GM19043 (cell line): ENCODE measurements at regions not wholly inside any gene's neighbourhood (a gene's known extent, or its start where the extent isn't known, plus 50 kb on each side); places are given as distances from the start of the nearest gene placed in this dataset.

Experiments used
- ATAC-seq: cut with Tn5 transposase; IDR thresholded peaks from one replicate; pipeline ENCODE4 v1.9.1; 2021; ENCODE audit warnings: low read depth; ENCODE audit not compliant: unreplicated experiment

DNA sequence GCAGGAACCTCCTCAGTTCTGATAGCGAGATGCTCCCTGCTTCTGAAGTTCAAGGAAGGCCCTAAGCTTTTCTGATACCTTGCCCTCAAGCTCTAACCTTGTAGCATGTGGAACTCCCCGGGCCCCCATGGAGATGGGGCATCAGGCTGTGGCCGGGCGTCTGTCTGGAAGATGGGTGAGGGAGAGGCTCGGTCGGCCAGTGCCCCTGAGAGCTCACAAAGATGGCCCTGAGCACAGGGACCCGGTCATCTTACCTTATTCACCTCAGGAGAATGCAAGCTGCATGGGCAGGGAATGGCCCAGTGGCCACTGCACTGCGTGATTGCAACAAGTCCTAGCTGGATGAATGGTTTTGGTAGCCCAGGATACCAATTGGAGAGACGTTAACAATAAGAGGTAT is 830.3 kb downstream of the TBC1D22A start:
- ATAC-seq, result no peak

DNA sequence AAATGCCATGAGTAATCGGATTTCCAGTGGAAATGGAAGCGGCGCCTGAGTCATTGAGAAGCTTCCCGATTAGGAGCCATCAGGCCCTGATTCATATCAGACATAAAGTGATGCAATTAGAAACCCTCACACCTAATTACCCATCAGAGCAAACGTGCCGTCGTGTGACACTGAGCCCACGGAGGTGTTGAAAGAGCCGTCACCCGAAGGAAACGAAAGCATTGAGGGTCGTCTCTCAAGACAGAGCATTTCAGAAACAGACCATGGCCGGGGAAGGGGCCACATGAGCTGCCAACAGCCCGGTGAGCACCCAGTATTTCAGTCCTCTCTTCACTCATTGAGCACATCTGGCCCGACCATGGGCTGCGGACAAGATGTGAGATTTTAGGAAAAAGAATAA is 829.3 kb downstream of the TBC1D22A start:
- no peak for ATAC-seq

DNA sequence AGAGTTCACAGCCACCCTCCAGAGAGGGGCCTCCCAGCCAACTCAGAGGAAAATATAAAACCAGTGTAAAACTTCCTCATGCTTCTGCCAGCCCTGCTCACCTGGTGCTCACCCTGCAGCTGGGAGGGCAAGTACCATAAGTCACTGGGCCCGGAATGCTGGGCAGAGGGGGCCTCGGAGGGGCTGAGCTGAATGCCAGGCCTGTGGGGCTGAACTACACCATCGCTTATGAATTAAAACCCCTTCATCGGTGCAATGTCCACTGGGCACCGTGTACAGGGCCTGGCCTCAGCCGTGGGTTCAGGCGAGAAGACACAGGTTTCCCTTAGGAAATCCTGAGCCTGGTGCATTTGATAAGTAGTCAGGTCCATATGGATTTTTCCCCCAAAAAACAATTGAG is 828.6 kb downstream of the TBC1D22A start:
- ATAC-seq, result no peak

DNA sequence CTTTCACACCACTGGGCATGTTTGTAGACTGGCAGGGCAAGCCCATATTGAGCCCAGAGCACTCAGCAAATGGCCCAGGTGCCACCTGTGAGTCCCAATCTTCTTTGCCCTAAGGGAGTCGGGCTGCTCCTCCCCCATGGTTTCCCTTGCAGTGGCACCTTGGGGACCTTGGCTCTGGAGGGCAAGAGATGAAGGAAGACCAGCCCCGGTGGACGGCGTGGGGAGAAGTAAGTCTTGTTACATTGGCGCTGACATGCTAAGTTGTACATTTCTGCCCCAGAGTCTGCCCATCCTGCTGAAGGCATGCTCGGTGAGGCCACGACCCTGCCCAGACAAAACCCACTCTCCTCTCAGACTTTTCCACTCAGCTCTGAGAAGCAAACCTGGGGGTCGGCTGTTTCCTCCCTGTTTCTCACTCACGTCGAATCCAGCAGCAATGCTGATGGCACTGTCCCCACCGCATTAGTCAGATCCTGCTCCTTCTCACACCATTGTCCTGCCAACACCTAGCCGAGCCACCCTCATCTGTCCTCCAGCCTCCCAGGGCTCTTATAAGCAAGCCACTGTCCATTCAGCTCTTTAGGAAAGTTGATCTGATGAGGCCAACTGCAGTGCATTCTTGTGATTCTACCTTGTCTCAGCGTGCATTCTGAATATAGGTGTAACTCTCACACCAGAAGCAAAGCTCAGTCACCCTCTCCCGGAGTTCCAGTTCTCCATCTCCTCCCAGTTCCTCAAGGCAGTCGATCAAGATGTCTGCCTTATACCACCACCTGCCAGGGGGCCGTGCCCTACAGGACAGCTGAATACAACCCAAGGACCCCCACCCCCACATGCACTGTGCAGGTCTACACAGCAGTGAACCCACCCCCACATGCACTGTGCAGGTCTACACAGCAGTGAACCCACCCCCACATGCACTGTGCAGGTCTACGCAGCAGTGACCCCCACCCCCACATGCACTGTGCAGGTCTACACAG is 827.1 kb downstream of the TBC1D22A start:
- no peak for ATAC-seq

DNA sequence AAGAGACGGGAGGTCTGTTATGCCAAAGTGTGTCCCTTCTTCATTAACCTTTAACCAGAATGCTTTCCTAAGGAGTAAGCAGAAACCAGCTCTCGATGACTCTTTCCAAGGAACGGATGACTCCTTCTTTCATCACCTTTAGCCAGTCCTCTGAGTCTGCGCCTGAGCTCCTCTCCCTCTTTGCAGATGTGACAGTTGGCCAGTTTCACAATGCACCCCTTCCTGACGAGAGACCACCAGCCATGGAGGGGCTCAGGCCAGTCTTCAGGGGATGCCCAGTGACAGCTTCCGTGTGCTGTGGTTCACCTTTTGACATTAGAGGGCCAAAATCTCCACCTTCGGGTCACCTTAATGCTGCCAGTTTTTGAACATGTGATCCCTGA is 826.1 kb downstream of the TBC1D22A start:
- ATAC-seq, result no peak

DNA sequence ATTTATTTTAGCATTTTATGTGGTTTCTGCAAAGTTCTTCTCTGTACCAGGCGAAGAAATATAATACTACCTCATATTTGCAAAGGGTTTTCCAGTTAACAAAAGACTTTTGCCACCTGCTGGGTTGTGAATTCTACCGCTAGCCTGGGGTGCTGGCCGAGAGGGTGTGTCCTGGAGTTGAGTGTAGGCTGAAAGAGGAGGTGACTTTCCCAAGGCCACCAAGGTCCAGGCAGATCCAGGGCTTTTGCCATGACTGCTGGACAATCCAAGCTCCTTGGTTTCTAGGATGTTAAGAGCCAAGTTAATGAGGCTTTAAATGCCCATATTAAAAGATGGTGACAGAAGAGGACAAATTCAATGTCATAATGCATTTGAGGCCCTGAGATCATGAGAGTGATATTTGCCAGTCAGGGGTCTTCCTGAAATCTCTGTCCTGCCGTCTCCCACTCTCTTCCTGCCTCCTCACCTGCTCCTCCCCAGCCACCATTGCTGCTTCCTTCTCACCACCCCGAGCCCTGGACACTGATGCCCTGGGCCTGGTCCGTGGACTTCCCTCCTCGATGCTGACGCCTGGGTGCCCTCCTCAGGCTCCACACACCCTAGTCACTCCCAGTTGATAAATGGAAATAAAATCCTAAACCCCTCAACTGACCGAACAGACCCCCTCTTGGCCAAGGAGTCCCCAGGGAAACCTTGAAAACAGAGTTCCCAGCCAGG is 825.6 kb downstream of the TBC1D22A start:
- no peak for ATAC-seq

DNA sequence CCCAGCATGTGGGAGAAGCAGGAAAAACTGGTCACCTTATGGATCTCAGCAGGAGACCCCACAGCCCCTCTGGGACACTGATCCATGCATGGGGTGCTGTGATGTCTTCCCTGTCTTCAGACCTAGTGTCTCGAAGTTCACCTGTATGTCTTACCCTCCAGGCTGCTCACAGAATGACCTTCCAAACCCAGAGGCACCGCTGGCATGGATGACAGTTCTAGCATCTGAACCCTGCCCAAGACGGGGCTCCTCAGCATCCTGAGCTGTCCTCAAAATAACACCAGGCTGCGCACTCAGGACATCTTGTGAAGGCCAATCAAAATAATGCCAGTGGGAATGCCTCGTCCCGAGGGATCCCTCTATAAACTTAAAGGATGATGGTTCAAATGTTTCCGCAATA is 824.9 kb downstream of the TBC1D22A start:
- no peak for ATAC-seq

DNA sequence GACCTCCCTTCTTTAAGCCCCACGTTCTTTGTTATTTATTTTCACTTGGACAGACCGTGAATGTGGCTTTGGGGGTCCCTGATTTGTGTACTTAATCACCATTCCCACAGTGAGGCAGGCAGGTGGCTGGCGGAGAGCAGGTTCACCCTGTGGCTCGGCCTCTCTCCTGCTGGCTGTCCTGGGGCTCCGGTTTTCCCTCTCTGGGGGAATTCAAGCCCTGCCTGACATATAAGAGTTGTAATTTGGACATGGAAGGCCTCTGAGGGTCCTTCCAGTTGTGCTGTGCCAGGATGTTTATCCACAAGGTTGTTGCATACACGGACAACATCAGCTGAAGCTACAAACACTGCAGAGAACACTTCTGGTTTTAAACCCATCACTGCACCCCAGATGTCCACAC is 824.5 kb downstream of the TBC1D22A start:
- ATAC-seq, result no peak

DNA sequence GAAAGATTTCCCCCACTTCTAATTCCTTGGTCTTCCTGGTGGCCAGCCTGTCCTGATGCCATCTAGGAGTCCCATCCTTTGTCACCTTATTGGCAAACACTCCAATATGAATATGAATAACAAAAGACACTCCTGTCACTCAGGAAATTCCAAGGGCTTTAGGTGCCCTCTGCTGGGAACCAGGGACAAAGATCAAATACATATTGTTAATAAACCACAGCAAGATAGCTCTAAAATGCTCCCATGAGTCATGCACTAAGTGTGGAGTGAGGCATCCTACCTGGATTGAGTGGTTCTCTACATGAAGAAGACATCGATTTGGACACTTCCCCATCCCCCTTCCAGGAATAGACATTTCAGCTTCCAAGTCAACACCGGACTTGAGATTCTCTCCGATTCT is 823.6 kb downstream of the TBC1D22A start:
- ATAC-seq, result no peak

DNA sequence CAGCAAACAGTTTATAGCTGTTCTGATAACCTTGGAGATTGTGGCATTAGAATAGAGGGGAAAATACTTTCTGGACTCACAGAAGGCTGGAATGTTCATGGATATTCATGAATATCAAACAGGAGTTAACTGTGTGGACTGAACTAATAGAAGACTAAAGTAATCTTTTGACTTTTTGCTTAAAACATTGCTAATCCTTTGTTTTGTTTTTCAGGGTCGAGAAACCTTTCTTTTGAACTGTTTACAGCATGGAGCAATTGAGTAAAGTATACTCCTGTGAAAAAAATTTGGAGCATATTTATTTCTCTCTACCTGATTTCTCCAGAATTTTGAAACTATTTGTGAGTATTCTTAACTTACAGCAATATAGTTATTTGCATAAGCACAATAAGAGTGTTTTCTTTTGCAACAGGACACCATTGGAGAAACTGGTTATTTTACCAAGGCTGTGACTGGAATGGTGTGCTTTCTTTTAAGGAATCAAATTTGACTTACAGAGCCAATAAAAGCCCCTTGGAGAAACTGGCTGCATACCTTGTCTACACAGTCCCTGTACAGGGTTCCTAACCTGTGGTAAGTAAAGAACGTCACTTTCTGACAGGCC is 821.6 kb downstream of the TBC1D22A start:
- no peak for ATAC-seq

DNA sequence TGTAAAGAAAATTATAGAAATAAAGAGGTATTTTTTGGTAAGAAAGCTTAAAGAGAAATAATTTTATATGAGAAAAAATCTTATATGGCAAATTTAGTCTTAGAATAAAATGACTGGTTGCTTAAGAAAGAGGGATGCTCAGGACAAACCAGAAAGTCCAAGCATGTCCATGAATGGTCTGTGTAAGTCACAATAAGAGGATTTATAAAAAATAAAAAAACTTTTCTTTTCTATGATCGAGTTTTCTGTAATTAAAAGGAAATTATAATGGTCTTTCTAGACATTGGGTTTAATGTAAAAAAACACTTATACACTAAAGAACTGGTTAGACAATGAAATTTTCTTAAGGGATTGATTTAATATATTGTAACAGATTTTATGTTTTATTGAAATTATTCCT is 819.6 kb downstream of the TBC1D22A start:
- ATAC-seq, result no peak

DNA sequence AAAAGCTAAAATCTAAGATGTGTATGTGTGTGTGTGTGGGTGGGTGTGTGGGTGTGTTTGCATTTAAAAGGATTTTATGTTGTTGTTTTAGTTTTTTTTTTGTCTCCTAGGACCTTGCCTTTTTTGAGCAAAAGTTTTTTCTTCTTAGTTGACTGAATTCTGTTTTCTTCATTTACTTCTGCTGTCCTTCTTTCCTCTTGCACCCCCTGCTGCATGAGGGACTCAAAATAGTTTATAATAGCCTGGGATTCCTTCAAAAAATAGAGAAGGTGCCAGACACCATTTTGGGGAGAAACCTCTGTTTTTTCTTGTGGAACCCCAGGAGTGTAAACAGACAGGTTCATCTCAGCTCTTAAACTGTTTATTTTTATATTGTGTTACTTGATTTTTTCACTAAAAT is 817.7 kb downstream of the TBC1D22A start:
- no peak for ATAC-seq

DNA sequence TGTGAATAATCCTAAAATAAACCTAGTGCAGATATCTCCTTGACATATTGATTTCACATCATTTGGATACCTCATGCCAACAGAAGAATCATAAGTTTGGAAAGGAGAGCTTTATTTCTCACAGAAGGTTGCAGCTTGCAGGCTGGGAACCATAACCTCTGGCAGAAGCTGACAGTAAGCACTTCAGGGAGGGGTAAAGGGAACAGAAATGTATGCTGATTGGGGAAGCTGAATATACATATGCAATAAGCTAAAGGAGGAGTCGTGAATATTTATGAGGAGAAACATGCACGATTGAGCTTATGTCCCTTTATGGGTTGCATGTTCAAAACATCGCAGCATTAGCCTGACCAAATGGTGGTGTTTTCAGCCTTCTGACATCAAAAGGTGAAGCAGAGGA is 814.5 kb downstream of the TBC1D22A start:
- ATAC-seq, result no peak

DNA sequence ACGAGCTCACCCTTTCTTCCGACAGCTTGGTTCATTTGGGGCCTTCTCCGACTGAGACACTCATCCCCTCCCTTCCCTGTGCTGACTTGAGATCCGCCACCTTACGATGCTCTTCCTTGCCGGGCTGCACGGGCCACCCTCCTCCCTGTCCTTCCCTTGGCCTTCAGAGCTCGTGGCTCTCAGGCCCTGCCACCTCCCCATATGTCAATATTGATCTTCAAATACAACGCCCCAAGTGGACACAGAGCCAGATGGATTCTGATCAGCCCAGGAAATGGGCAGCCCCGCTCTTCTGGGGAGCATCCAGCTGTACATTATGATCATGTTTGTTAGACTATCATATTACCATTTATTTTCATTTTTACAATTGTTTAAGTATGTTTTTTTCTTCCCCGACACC is 812.8 kb downstream of the TBC1D22A start:
- no peak for ATAC-seq

DNA sequence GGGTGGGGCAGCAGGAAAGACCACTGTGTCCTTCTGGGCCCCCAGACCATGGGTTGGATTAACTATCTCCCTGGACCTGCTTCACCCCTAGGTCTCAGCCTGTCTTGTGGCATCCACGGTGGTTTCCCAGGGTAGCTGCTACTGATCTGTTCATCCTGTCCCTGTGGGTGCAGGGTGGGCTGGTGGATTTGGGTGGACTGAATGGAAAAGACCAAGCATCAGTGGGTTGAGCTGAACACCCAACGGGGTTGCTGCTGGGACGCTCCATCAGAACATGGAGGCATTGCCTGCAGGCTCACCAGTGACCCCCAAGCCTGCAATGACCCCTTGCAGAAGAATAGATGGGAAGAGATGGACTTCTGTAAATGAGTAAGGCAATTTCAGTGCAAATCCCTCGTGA is 812.1 kb downstream of the TBC1D22A start:
- no peak for ATAC-seq

DNA sequence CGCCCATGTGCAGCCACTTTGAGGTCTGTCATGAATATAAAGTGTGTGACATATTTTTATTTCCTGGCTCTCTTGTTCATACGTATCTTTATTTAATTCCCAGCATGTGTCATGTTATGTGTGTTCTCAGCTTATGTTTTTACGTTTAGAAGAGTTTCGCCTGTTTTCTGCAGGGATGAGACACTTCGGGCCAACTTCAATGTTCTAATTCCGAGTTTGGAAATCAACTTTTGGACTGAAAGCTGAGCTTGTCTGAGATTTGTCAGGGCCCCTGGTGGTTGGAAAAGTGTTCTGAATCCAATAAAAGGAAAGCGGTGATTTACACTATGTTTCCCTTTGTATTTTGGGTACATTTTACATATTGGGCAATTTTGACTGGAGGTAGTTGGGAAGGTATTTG is 810.7 kb downstream of the TBC1D22A start:
- no peak for ATAC-seq

DNA sequence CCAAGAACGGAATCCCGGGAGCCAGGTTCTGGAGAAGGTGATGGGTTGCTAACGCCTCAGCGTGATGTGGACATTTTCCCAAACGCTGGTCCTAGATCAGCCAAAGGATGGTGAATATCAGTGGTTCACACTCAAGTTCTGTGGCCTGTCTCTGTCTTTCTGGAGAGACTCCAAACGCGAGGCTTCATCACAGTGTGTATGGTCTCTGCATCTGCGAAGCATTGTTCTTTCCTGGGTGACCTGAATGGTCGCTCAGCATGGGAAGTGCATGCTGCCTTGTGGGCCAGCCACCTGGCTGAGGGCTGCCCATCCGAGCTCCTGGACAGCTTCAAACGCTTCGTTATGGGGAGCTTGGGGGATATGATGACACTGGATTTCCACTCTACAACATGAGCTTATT is 810.0 kb downstream of the TBC1D22A start:
- no peak for ATAC-seq

DNA sequence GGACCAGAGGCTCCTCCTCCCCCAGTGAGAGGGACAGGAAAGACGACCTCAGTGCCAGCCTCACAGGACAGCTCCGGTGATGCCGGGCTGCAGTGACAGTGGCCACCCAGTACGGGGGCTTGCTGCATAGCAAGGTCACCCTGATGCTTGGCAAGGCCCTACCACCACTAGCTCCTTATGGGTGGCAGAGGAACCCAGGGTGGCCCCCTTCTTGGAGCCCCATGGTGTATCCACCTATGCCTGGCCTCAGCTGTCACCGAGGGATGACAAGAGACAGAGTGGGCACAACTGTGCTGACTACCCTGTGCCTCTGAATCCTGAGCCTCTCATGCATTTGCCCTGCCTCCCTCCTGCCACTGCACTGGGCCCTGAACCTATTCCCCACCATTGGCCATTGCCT is 809.2 kb downstream of the TBC1D22A start:
- ATAC-seq, result no peak

DNA sequence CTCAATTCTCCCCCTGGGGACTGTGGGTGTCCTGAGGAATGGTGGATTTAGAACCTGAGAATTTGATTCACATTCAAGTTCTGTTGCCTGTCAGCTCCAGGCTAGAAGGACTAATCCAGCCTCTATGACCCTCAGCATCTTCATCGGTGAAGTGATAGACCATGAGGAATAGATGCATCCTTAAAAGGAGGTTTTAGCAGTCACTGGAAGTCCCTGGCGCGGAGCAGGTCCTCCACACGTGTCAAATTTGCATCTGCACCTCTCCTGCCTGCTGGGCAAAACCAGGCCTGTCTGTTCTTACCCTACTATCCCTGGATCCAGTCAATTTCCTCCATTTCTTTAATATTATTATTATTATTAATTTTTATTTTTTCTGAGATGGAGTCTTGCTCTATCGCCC is 808.4 kb downstream of the TBC1D22A start:
- no peak for ATAC-seq

DNA sequence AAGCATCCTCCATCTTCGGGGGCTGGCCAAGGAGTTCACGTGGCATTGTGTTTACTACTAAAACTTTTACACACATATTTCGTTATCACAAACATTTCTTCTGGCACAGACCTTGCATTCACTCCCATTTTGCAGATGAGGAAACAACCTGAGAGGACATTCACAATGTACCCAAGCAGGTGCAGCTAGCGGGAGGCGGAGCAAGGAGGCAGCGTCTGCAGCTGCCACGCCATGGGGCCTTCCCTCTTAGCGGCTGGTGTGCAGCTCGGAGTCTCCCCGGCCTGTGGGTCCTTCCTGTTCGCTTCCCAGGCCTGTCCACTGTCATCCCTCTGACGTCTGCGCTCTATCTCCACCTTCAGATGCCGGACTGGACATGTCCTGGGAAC is 807.8 kb downstream of the TBC1D22A start:
- ATAC-seq, result no peak
